GM12873 (cell line): ENCODE measurements at regions not wholly inside any gene's neighbourhood (a gene's known extent, or its start where the extent isn't known, plus 50 kb on each side); places are given as distances from the start of the nearest gene placed in this dataset.

ENCODE experiments used
- TF ChIP-seq, protein P1 (sequence below): IDR thresholded peaks from 2 replicates; pipeline ENCODE4 v1.5.1; 2012; ENCODE audit warnings: low read depth, mild to moderate bottlenecking, moderate library complexity, low read length, control low read depth; ENCODE audit not compliant: insufficient read depth; ENCODE audit errors: missing control alignments

DNA sequence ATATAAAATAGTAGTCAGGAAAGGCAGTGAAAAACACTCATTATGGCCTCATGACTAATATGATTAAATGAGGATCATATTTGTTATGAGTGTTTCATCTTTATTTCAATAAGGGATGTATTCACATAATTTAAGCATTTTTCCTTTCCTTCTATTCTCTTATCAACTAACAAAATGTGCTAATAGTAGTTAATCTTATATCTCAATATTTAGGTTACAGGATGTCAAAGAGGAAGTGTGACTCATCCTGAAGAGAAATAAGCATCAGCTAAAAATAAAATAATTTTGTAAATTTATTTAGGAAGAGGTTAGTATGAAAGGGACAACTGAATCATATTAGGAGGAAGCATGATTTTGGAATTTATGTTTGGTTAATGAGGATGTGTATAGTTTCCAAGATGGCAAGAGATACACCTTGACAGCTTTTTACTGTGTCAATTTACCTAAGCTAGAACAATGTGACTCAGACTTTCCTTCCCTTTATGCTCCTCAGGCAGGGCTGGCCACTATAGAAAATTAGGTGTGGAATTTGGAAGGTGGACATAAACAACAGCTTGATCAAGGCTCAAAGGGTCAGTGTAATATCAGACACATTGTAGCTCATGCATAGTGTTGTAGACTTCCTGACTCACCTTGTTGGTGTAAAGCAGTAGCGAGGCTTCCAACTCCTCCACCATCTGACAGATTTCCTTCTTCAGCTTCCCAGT is 172.7 kb downstream of the SLITRK1 start:
- TF ChIP-seq, protein P1, sequence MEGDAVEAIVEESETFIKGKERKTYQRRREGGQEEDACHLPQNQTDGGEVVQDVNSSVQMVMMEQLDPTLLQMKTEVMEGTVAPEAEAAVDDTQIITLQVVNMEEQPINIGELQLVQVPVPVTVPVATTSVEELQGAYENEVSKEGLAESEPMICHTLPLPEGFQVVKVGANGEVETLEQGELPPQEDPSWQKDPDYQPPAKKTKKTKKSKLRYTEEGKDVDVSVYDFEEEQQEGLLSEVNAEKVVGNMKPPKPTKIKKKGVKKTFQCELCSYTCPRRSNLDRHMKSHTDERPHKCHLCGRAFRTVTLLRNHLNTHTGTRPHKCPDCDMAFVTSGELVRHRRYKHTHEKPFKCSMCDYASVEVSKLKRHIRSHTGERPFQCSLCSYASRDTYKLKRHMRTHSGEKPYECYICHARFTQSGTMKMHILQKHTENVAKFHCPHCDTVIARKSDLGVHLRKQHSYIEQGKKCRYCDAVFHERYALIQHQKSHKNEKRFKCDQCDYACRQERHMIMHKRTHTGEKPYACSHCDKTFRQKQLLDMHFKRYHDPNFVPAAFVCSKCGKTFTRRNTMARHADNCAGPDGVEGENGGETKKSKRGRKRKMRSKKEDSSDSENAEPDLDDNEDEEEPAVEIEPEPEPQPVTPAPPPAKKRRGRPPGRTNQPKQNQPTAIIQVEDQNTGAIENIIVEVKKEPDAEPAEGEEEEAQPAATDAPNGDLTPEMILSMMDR, result no peak

DNA sequence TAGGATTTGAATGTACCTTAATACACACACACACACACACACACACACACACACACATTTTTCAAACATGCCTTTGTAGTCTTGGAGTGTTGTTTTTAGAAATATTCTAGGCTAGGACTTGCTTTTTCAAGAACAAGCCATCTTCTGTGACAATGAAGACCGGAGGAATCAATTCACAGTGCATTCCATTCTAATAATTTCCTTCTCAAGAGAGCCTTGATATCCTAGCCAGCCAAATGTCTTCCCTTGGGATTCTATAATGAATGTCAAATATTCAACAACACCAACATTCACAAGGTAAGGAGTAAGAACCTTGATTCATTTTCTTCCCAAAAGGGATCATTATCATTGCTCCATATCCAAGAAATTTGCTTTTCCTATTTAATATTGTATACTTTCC is 180.3 kb downstream of the SLITRK1 start:
- TF ChIP-seq, protein P1, result no peak

DNA sequence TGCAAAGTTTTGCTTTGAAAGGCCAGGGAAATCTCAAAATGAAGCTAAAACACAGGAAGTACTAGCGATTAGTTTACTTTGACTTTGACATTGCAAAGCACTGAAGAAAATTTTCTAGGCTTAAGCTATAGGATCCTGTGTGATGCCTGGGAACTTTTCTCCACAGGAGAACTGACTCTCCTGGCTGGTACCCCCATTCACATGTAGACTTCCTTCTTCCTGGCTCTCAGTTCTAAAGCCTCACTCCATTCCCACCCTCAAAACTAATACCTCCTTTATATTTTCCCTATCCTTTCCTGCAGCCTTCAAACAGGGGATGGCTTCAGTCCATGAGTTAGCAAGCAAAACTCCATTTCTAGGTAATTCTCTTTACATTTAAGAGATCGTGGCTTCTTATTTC is 189.5 kb downstream of the SLITRK1 start:
- TF ChIP-seq, protein P1, result no peak

DNA sequence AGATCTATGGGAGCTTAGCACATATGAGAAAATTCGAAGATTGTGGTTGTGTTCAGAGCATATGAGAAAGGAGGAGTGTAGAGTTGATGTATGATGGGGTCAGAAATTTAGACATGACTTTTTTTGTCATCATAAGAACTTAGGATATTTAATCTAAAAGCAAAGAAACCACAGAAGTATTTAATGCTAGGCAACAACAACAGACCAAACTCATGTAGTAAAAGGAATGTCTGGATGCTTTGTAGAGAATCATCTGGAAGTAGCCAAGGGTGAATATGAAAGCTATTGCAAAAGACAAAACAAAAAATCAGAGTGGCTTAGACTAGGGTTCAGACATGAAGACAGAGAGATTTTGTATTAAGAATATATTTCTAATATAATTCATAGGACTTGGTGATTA is 190.3 kb downstream of the SLITRK1 start:
- TF ChIP-seq, protein P1, result no peak

DNA sequence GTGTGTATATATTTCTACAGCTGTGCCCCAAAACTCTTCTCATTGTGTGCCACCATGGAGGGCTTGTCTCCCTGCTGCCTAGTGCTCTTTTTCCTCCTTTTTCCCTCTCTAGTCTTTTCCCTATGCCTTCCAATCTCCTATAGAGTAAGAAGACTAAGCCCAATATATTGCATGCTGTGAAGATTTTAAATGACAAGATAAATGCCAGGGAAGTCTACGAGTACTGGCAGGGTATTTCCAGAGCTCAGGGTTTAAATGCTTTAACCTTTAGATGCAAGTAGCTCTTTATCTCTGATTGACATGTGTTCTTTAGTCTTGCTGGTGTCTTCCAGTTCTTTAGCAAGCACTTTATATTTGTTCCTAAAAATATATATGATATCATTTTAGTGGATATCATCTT is 200.7 kb downstream of the SLITRK1 start:
- TF ChIP-seq, protein P1, result no peak

DNA sequence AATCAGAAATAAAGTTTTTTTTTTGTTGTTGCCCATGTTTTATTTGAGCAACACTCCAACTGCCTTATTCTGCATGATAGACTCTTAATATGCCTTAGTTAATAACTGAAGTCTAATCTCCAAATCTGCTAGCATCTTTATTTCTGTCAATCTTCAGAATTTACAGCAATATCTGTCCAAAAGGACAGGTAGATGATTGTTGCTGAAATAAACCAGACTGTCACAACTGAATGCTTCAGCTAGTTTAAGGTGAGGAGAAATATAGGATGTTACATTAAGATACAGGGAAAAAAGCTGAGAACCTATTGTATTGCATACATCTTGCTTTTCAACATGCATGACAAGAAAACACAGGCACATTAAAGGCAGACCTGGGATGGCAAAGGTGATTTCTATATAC is 204.3 kb downstream of the SLITRK1 start:
- TF ChIP-seq, protein P1, result no peak

DNA sequence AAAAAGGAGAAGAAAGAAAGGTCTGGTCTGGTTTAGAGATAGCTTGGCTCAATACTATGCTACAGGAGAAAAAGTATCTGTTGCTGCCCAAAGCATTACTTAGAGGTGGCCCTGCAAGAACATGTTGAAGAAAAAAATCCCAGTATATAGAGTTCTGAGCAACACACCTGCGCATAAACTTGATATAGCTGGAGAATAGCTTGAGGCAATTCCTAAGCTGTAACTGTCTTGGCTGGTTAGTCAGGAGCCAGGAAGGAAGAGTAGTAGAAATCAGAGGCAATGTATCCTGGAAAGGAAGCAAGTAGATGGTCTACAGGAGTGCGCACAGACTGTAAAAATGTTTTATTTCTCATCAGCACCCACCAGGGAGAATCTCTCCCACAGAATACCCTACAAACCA is 209.7 kb downstream of the SLITRK1 start:
- TF ChIP-seq, protein P1, result no peak
